Breast epithelium (tissue), 4 donors: ENCODE measurements at regions not wholly inside any gene's neighbourhood (a gene's known extent, or its start where the extent isn't known, plus 50 kb on each side); places are given as distances from the start of the nearest gene placed in this dataset.

Source experiments
- DNase-seq, 2 donors: peaks; one replicate each; pipeline ENCODE4 v3.0.0-alpha.2; 2019; ENCODE audit warnings: low spot score in 2 of 2
- H3K27ac ChIP-seq, 2 donors: fragments of 200-600 bp; sonication (generic) in 1 of 2; one replicate each; pipeline ENCODE4 v1.5.1; 2016 to 2019; ENCODE audit warnings: mild to moderate bottlenecking in 1 of 2
- H3K27me3 ChIP-seq, 2 donors: fragments of 200-600 bp; sonication (generic) in 1 of 2; one replicate each; pipeline versions ENCODE4 v1.5.1 to v1.6.0; 2017 to 2019; ENCODE audit warnings: control low read depth in 1 of 2, mild to moderate bottlenecking in 1 of 2
- H3K36me3 ChIP-seq: fragments of 200-600 bp; one replicate; pipeline ENCODE4 v1.5.1; 2019
- H3K4me1 ChIP-seq, 2 donors: fragments of 200-600 bp; sonication (generic); one replicate each; pipeline ENCODE4 v1.5.1; 2016 to 2019; ENCODE audit warnings: control low read depth in 1 of 2
- H3K4me3 ChIP-seq, 3 donors: fragments of 200-600 bp; sonication (generic); 1 replicate in 2 of 3; 2 replicates in 1 of 3; pipeline ENCODE4 v1.5.1; 2016 to 2019; ENCODE audit warnings: mild to moderate bottlenecking in 3 of 3, moderate library complexity in 2 of 3
- H3K9me3 ChIP-seq, 2 donors: fragments of 200-600 bp; sonication (generic) in 1 of 2; one replicate each; pipeline ENCODE4 v1.5.1; 2016 to 2019; ENCODE audit warnings: control low read depth in 1 of 2
- POLR2A ChIP-seq: fragments of 450-650 bp; IDR thresholded peaks from one replicate; pipeline ENCODE4 v1.6.1; 2016; ENCODE audit warnings: antibody characterized with exemption, mild to moderate bottlenecking, moderate library complexity
- POLR2AphosphoS5 ChIP-seq, 3 donors: sonication (generic); formaldehyde crosslinking; IDR thresholded peaks; one replicate each; pipeline ENCODE4 v1.6.1; 2017; ENCODE audit warnings: antibody characterized with exemption in 3 of 3
- intact Hi-C: fragments of 100-400 bp; cut with DNase I; formaldehyde crosslinking; loops from one replicate; pipeline ENCODE4 v1.15.1; 2023; ENCODE audit warnings: low total_unique reads
- TF ChIP-seq, protein P1 (sequence below), 3 donors: fragments of 450-650 bp; IDR thresholded peaks; one replicate each; pipeline ENCODE4 v1.5.1; 2016 to 2017; ENCODE audit warnings: antibody characterized with exemption in 3 of 3, mild to moderate bottlenecking in 3 of 3, moderate library complexity in 3 of 3

- DNase-seq, result no peak
- no peaks in the 10 kb centered on the region for H3K36me3 ChIP-seq
- intact Hi-C loops, result no loop called here
- no peak overlapping the region for H3K27ac ChIP-seq
- H3K9me3 ChIP-seq, result no peaks in the 10 kb centered on the region
- H3K27me3 ChIP-seq, result no peaks in the 10 kb centered on the region
- no peaks in the 10 kb centered on the region for H3K4me1 ChIP-seq
- TF ChIP-seq, protein P1, sequence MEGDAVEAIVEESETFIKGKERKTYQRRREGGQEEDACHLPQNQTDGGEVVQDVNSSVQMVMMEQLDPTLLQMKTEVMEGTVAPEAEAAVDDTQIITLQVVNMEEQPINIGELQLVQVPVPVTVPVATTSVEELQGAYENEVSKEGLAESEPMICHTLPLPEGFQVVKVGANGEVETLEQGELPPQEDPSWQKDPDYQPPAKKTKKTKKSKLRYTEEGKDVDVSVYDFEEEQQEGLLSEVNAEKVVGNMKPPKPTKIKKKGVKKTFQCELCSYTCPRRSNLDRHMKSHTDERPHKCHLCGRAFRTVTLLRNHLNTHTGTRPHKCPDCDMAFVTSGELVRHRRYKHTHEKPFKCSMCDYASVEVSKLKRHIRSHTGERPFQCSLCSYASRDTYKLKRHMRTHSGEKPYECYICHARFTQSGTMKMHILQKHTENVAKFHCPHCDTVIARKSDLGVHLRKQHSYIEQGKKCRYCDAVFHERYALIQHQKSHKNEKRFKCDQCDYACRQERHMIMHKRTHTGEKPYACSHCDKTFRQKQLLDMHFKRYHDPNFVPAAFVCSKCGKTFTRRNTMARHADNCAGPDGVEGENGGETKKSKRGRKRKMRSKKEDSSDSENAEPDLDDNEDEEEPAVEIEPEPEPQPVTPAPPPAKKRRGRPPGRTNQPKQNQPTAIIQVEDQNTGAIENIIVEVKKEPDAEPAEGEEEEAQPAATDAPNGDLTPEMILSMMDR (IDR thresholded peaks at IDR 0.05), result no peak
- TF ChIP-seq POLR2A (no peak), POLR2AphosphoS5 (IDR thresholded peaks at IDR 0.05) (no peak)
- no peak overlapping the region for H3K4me3 ChIP-seq
Observed at GRCh38 chr3:165544432-165544831, 292.8 kb downstream of the BCHE start.

DNA sequence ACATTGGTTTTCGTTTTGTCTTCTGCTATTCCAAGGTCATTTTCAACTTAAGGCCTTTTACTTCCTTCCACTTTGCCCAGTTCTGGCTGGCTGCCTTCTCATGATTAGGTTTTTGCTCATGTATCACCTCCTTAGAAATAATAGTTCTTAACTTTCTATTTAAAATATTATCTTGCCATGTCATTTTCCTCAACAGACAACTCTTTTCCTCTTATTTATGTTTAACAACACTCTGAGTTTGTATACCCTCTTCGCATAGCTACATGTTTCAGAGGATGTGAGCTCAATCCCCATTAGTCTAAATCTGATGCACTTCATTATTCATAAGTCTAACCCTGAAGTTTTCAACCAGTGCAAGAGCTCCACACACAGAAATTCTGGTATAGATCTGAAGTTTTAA is 299.1 kb downstream of the BCHE start:
- Histone ChIP-seq H3K36me3 (no peaks in the 10 kb centered on the region), H3K9me3 (no peaks in the 10 kb centered on the region), H3K4me1 (no peaks in the 10 kb centered on the region), H3K27ac (no peak overlapping the region), H3K4me3 (no peak overlapping the region), H3K27me3 (no peaks in the 10 kb centered on the region)
- no peak for DNase-seq
- TF ChIP-seq, protein P1 (IDR thresholded peaks at IDR 0.05), result no peak
- TF ChIP-seq POLR2A, result no peak
- no peak for TF ChIP-seq POLR2AphosphoS5 (IDR thresholded peaks at IDR 0.05)
- intact Hi-C loops, result no loop called here

GRCh38 chr3:165532851-165533250 is 304.4 kb downstream of the BCHE start:
- no peak overlapping the region for H3K4me3 ChIP-seq
- TF ChIP-seq POLR2A, result no peak
- TF ChIP-seq, protein P1 (IDR thresholded peaks at IDR 0.05), result no peak
- TF ChIP-seq POLR2AphosphoS5 (IDR thresholded peaks at IDR 0.05), result no peak
- DNase-seq, result no peak

DNA sequence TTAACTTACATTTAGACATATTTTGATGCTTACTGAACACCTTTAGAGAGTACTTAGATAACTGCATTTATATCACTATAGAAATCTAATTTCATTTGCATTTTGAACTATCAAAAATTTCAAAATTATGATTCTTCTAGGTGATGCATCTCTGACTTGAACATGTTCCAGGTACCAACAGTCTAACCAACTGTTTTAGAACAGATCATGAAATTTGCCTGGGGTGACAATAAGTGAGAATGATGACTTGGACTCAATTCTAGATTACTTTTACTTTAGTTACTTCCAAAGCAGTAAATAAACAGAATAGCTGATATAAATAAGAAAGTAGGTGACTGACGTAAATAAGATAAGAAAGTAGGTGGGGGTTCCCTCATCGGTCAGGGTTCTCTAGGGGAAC is 307.8 kb downstream of the BCHE start:
- H3K9me3 ChIP-seq, result no peaks in the 10 kb centered on the region
- intact Hi-C loops, result no loop called here
- no peak for DNase-seq
- no peak overlapping the region for H3K4me3 ChIP-seq
- H3K27ac ChIP-seq, result no peak overlapping the region
- H3K36me3 ChIP-seq, result no peaks in the 10 kb centered on the region
- no peaks in the 10 kb centered on the region for H3K27me3 ChIP-seq
- H3K4me1 ChIP-seq, result no peaks in the 10 kb centered on the region
- TF ChIP-seq POLR2AphosphoS5 (IDR thresholded peaks at IDR 0.05), result no peak
- TF ChIP-seq POLR2A, result no peak

More at GRCh38 chr3:165532851-165533250, 304.4 kb downstream of the BCHE start:
- Histone ChIP-seq H3K36me3 (no peaks in the 10 kb centered on the region), H3K9me3 (no peaks in the 10 kb centered on the region), H3K4me1 (no peaks in the 10 kb centered on the region), H3K27ac (no peak overlapping the region), H3K27me3 (no peaks in the 10 kb centered on the region)
- intact Hi-C loops, result no loop called here

- intact Hi-C loops, result no loop called here
- H3K27me3 ChIP-seq, result no peaks in the 10 kb centered on the region
- H3K27ac ChIP-seq, result no peak overlapping the region
- no peak overlapping the region for H3K4me3 ChIP-seq
- TF ChIP-seq POLR2A (no peak), POLR2AphosphoS5 (IDR thresholded peaks at IDR 0.05) (no peak)
- TF ChIP-seq, protein P1 (IDR thresholded peaks at IDR 0.05), result no peak
- H3K4me1 ChIP-seq, result no peaks in the 10 kb centered on the region
- H3K36me3 ChIP-seq, result no peaks in the 10 kb centered on the region
- no peak for DNase-seq
- no peaks in the 10 kb centered on the region for H3K9me3 ChIP-seq
Observed at GRCh38 chr3:165526367-165526766, 310.9 kb downstream of the BCHE start.

DNA sequence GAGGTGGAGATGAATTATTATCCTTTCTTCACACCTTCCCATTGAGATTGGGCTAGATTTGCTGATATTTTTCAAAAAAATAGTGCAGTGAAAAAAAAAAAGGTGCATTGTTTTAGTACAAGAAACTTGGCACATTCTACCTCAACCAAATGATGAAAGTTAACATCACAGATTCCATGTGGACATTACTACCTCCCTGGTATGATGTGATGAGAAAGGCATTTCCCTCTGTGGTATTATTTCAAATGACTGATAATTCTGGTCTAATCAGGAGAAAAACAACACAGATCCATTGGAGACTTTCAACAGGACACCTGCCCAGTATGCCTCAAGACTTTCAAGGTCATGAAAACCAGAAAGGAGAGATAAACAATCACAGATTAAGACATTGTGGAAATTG is 313.4 kb downstream of the BCHE start:
- intact Hi-C loops, result no loop called here
- H3K4me3 ChIP-seq, result no peak overlapping the region

More for the DNA sequence above, 313.4 kb downstream of the BCHE start:
- no peaks in the 10 kb centered on the region for H3K9me3 ChIP-seq
- DNase-seq, result no peak
- H3K4me1 ChIP-seq, result no peaks in the 10 kb centered on the region
- H3K27ac ChIP-seq, result no peak overlapping the region
- H3K36me3 ChIP-seq, result no peaks in the 10 kb centered on the region
- H3K27me3 ChIP-seq, result no peaks in the 10 kb centered on the region
- TF ChIP-seq, protein P1 (IDR thresholded peaks at IDR 0.05), result no peak
- TF ChIP-seq POLR2AphosphoS5 (IDR thresholded peaks at IDR 0.05) (no peak), POLR2A (no peak)
